ENCODE measurements at regions not wholly inside any gene's neighbourhood (a gene's known extent, or its start where the extent isn't known, plus 50 kb on each side); places are given as distances from the start of the nearest gene placed in this dataset.

- TF ChIP-seq TCF12 (IDR thresholded peaks at IDR 0.05) (no peak), MXI1 (IDR thresholded peaks at IDR 0.05; ENCODE audit: low read depth, low read length) (no peak), RFX5 (IDR thresholded peaks at IDR 0.05; ENCODE audit: low read length) (no peak), CTCF (IDR thresholded peaks at IDR 0.05) (no peak), POLR2AphosphoS5 (IDR thresholded peaks at IDR 0.05; ENCODE audit: low read depth, low read length) (no peak), CHD2 (IDR thresholded peaks at IDR 0.05; ENCODE audit: low read length, partially characterized antibody) (no peak), TAF1 (IDR thresholded peaks at IDR 0.05; ENCODE audit: borderline replicate concordance, low read depth, low read length) (no peak)
- TF ChIP-seq, protein P1, sequence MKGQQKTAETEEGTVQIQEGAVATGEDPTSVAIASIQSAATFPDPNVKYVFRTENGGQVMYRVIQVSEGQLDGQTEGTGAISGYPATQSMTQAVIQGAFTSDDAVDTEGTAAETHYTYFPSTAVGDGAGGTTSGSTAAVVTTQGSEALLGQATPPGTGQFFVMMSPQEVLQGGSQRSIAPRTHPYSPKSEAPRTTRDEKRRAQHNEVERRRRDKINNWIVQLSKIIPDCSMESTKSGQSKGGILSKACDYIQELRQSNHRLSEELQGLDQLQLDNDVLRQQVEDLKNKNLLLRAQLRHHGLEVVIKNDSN (IDR thresholded peaks at IDR 0.05; ENCODE audit: borderline replicate concordance, low read depth) = no peak
Observed at GRCh38 chr2:136259551-136259950, 141.6 kb upstream of the CXCR4 start.
